IMR-90 (cell line): ENCODE measurements at regions not wholly inside any gene's neighbourhood (a gene's known extent, or its start where the extent isn't known, plus 50 kb on each side); places are given as distances from the start of the nearest gene placed in this dataset.

ENCODE experiments used
- ATAC-seq: fragments of 200-7000 bp; cut with Tn5 transposase; 2 replicates; pipeline ENCODE4 v1.9.1; 2020; ENCODE audit warnings: low read depth, mild to moderate bottlenecking, moderate library complexity
- BruUV-seq: library from RNA; stranded (reverse); fragments of 400-500 nt; replicated peaks from 2 replicates; lab custom pipeline; 2021; lab: Mats Ljungman, UMichigan
- CTCF ChIA-PET: fragments of 300-600 bp; formaldehyde crosslinking; extraction: SDS; loops from one replicate; lab custom pipeline; 2021; ENCODE audit warnings: antibody characterized with exemption; lab: Yijun Ruan, JAX
- POLR2A ChIA-PET: fragments of 300-600 bp; sonication (Branson Sonifier 250); formaldehyde crosslinking; loops from one replicate; lab custom pipeline; 2022; ENCODE audit warnings: antibody characterized with exemption; ENCODE audit not compliant: unreplicated experiment; lab: Charles Lee
- DNase-seq: peaks from one replicate; pipeline ENCODE4 v3.0.0; 2013
- H2AFZ ChIP-seq: replicated peaks from 2 replicates; pipeline ENCODE3; 2013; ENCODE audit warnings: low read length, mild to moderate bottlenecking; ENCODE audit not compliant: poor library complexity
- H2AK5ac ChIP-seq: 2 replicates; pipeline ENCODE4 v1.6.1; 2013; ENCODE audit warnings: low read depth, low read length, inconsistent platforms
- H2AK9ac ChIP-seq: replicated peaks from 2 replicates; pipeline ENCODE3; 2013; ENCODE audit warnings: mild to moderate bottlenecking, low read depth, low read length, moderate library complexity; ENCODE audit not compliant: poor library complexity
- H2BK120ac ChIP-seq: 2 replicates; pipeline ENCODE4 v1.6.1; 2013; ENCODE audit warnings: low read depth, low read length, inconsistent platforms
- H2BK15ac ChIP-seq: 3 replicates; pipeline ENCODE4 v1.6.1; 2013; ENCODE audit warnings: low read depth, low read length, inconsistent platforms
- H2BK20ac ChIP-seq: 2 replicates; pipeline ENCODE4 v1.6.1; 2013; ENCODE audit warnings: low read depth, mild to moderate bottlenecking, inconsistent platforms, low read length, moderate library complexity
- H2BK5ac ChIP-seq: 2 replicates; pipeline ENCODE4 v1.6.1; 2013; ENCODE audit warnings: mild to moderate bottlenecking, low read depth, low read length, inconsistent platforms; ENCODE audit not compliant: poor library complexity, severe bottlenecking
- H3K14ac ChIP-seq: replicated peaks from 2 replicates; pipeline ENCODE4 v1.6.1; 2013; ENCODE audit warnings: low read depth, low read length, inconsistent platforms
- H3K18ac ChIP-seq: 2 replicates; pipeline ENCODE4 v1.6.1; 2013; ENCODE audit warnings: low read depth, low read length, control low read depth
- H3K23ac ChIP-seq: 2 replicates; pipeline ENCODE4 v1.6.1; 2013; ENCODE audit warnings: low read depth, low read length, inconsistent platforms
- H3K27ac ChIP-seq: 2 replicates; pipeline ENCODE4 v1.5.1; 2013; ENCODE audit warnings: mild to moderate bottlenecking, control low read depth, low read length; ENCODE audit not compliant: insufficient read depth
- H3K27me3 ChIP-seq: 2 replicates; pipeline ENCODE4 v1.6.1; 2013; ENCODE audit warnings: low read length; ENCODE audit not compliant: control insufficient read depth, insufficient read depth
- H3K36me3 ChIP-seq: 2 replicates; pipeline ENCODE4 v1.6.1; 2013; ENCODE audit warnings: low read length, mixed read lengths; ENCODE audit not compliant: control insufficient read depth, insufficient read depth
- H3K4ac ChIP-seq: 2 replicates; pipeline ENCODE4 v1.6.1; 2013; ENCODE audit warnings: low read depth, low read length, inconsistent platforms
- H3K4me1 ChIP-seq: 2 replicates; pipeline ENCODE4 v1.6.1; 2013; ENCODE audit warnings: low read length, mixed read lengths; ENCODE audit not compliant: control insufficient read depth, insufficient read depth
- H3K4me2 ChIP-seq: 2 replicates; pipeline ENCODE4 v1.6.1; 2013; ENCODE audit warnings: low read depth, mild to moderate bottlenecking, control low read depth, low read length, moderate library complexity
- H3K4me3 ChIP-seq: 2 replicates; pipeline ENCODE4 v1.5.1; 2013; ENCODE audit warnings: low read depth, mild to moderate bottlenecking, control low read depth, low read length, moderate library complexity; ENCODE audit not compliant: insufficient read depth
- H3K56ac ChIP-seq: 2 replicates; pipeline ENCODE4 v1.6.1; 2013; ENCODE audit warnings: low read length, inconsistent platforms; ENCODE audit not compliant: insufficient read depth; ENCODE audit errors: extremely low read depth
- H3K79me1 ChIP-seq, 2 experiments: 2 replicates each; pipeline ENCODE4 v1.6.1; 2013; ENCODE audit warnings: low read length in 2 of 2, inconsistent platforms in 1 of 2, low read depth in 1 of 2
- H3K9ac ChIP-seq: 2 replicates; pipeline ENCODE4 v1.6.1; 2013; ENCODE audit warnings: low read depth, low read length, control low read depth
- H3K9me1 ChIP-seq: 2 replicates; pipeline ENCODE4 v1.6.1; 2013; ENCODE audit warnings: low read length, inconsistent platforms; ENCODE audit not compliant: insufficient read depth
- H3K9me3 ChIP-seq: 2 replicates; pipeline ENCODE4 v1.6.1; 2013; ENCODE audit warnings: low read length; ENCODE audit not compliant: control insufficient read depth, insufficient read depth
- H4K20me1 ChIP-seq: 2 replicates; pipeline ENCODE4 v1.6.1; 2013; ENCODE audit warnings: low read length, inconsistent platforms; ENCODE audit not compliant: insufficient read depth
- H4K5ac ChIP-seq: 2 replicates; pipeline ENCODE4 v1.6.1; 2013; ENCODE audit warnings: mild to moderate bottlenecking, low read depth, low read length, control low read depth
- H4K8ac ChIP-seq, 2 experiments: 2 replicates each; pipeline ENCODE4 v1.6.1; 2013; ENCODE audit warnings: low read depth in 2 of 2, low read length in 2 of 2, control low read depth in 1 of 2, inconsistent platforms in 1 of 2
- H4K91ac ChIP-seq: 2 replicates; pipeline ENCODE4 v1.6.1; 2013; ENCODE audit warnings: low read depth, low read length, inconsistent platforms; ENCODE audit not compliant: insufficient read depth
- BHLHE40 ChIP-seq: fragments of 150-350 bp; IDR thresholded peaks from 2 replicates; pipeline ENCODE4 v1.6.1; 2016; ENCODE audit warnings: mild to moderate bottlenecking, low read depth, low read length
- CHD1 ChIP-seq: IDR thresholded peaks from 2 replicates; pipeline ENCODE4 v1.6.1; 2012; ENCODE audit warnings: low read depth, low read length, improper control_type of control experiment
- CTCF ChIP-seq: conservative IDR thresholded peaks from 2 replicates; pipeline ENCODE4 v1.5.1; 2012; ENCODE audit warnings: mild to moderate bottlenecking, low read depth, low read length, improper control_type of control experiment
- FOS ChIP-seq: fragments of 150-350 bp; IDR thresholded peaks from 2 replicates; pipeline ENCODE4 v1.6.1; 2016; ENCODE audit warnings: low read depth, low read length
- MAZ ChIP-seq: IDR thresholded peaks from 2 replicates; pipeline ENCODE4 v1.6.1; 2012; ENCODE audit warnings: low read depth, mild to moderate bottlenecking, low read length, improper control_type of control experiment, moderate library complexity, borderline replicate concordance
- RCOR1 ChIP-seq: IDR thresholded peaks from 2 replicates; pipeline ENCODE4 v1.6.1; 2012; ENCODE audit warnings: mild to moderate bottlenecking, low read length, improper control_type of control experiment; ENCODE audit not compliant: insufficient replicate concordance
- RFX5 ChIP-seq: IDR thresholded peaks from 2 replicates; pipeline ENCODE4 v1.8.0; 2012; ENCODE audit warnings: low read depth, mild to moderate bottlenecking, low read length, moderate library complexity
- WGBS, 2 experiments: methylation state at CpG; one replicate each; pipeline versions ENCODE4 v1.1.5 to v1.1.7; 2013; ENCODE audit warnings: missing lambda C conversion rate in 2 of 2; ENCODE audit not compliant: insufficient read length in 1 of 2; ENCODE audit errors: extremely low coverage in 2 of 2; 5-methylcytosine and 5-hydroxymethylcytosine counted together
- dilution Hi-C: fragments of 300-500 bp; cut with HindIII; formaldehyde crosslinking; loops from one replicate; pipeline ENCODE4 v1.14.3; 2018; ENCODE audit warnings: low sequenced_read_pairs; ENCODE audit not compliant: unreplicated experiment
- in situ Hi-C: fragments of 300-500 bp; cut with MboI; formaldehyde crosslinking; loops from 3 replicates; pipeline ENCODE4 v1.14.3; 2019; ENCODE audit warnings: low sequenced_read_pairs, inconsistent platforms, mixed read lengths
- intact Hi-C: fragments of 100-400 bp; cut with micrococcal nuclease; formaldehyde crosslinking; loops from 2 replicates; pipeline ENCODE4 v1.10.0; 2022
- TF ChIP-seq, protein P1 (sequence below): fragments of 150-350 bp; IDR thresholded peaks from 2 replicates; pipeline ENCODE4 v1.6.1; 2017; ENCODE audit warnings: mild to moderate bottlenecking, antibody characterized with exemption, low read length, low read depth

GRCh38 chr5:3709068-3709716, 113.6 kb downstream of the IRX1 start:
- Histone ChIP-seq H3K4ac (no peak overlapping the region), H2BK120ac (no peak overlapping the region), H4K91ac (no peak overlapping the region), H3K27ac (no peak overlapping the region), H3K4me3 (no peak overlapping the region), H2BK5ac (no peak overlapping the region), H3K9me1 (no peaks in the 10 kb centered on the region), H3K56ac (no peak overlapping the region), H2BK15ac (no peak overlapping the region), H3K14ac (no peak overlapping the region), H4K8ac (no peak overlapping the region), H3K36me3 (no peaks in the 10 kb centered on the region), H3K4me2 (no peak overlapping the region), H2AK5ac (no peak overlapping the region), H3K9me3 (peaks cover 18% of the 10 kb centered on the region), H3K27me3 (no peaks in the 10 kb centered on the region), H4K20me1 (no peaks in the 10 kb centered on the region), H4K5ac (no peak overlapping the region), H3K9ac (no peak overlapping the region), H2AFZ (no peak overlapping the region), H2BK20ac (no peak overlapping the region), H3K23ac (no peak overlapping the region), H2AK9ac (no peak overlapping the region), H3K79me1 (no peaks in the 10 kb centered on the region), H3K4me1 (no peaks in the 10 kb centered on the region), H3K18ac (no peak overlapping the region)
- TF ChIP-seq CTCF = no peak
- no peak for TF ChIP-seq RCOR1
- no peak for TF ChIP-seq MAZ
- TF ChIP-seq, protein P1, sequence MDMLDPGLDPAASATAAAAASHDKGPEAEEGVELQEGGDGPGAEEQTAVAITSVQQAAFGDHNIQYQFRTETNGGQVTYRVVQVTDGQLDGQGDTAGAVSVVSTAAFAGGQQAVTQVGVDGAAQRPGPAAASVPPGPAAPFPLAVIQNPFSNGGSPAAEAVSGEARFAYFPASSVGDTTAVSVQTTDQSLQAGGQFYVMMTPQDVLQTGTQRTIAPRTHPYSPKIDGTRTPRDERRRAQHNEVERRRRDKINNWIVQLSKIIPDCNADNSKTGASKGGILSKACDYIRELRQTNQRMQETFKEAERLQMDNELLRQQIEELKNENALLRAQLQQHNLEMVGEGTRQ = no peak
- no peak for TF ChIP-seq CHD1
- TF ChIP-seq BHLHE40 = no peak
- no peak for TF ChIP-seq FOS
- no peak for TF ChIP-seq RFX5
- intact Hi-C loops (no loop called here), dilution Hi-C loops (no loop called here), in situ Hi-C loops (no loop called here)
- BruUV-seq = no TSS peak
- ATAC-seq (no peak), DNase-seq (no peak)
- ChIA-PET POLR2A (no interaction called here), CTCF (no interaction called here)
- no CpG with 5 or more reads among the region's 11 CpGs for WGBS, 2 experiments
